Vagina (tissue), 2 donors: ENCODE measurements at regions not wholly inside any gene's neighbourhood (a gene's known extent, or its start where the extent isn't known, plus 50 kb on each side); places are given as distances from the start of the nearest gene placed in this dataset.

Source experiments
- DNase-seq, 2 donors: peaks; one replicate each; pipeline ENCODE4 v3.0.0-alpha.2; 2017; ENCODE audit errors: extremely low spot score in 2 of 2
- H3K27ac ChIP-seq: fragments of 200-600 bp; sonication (generic); one replicate; pipeline ENCODE4 v1.5.1; 2019
- H3K27me3 ChIP-seq: fragments of 200-600 bp; sonication (generic); one replicate; pipeline ENCODE4 v1.5.1; 2019
- H3K36me3 ChIP-seq, 2 donors: fragments of 200-600 bp; sonication (generic); one replicate each; pipeline ENCODE4 v1.5.1; 2017 to 2019
- H3K4me1 ChIP-seq: fragments of 200-600 bp; sonication (generic); one replicate; pipeline ENCODE4 v1.5.1; 2019
- H3K4me3 ChIP-seq, 2 donors: fragments of 200-600 bp; sonication (generic); 1 replicate in 1 of 2; 2 replicates in 1 of 2; pipeline ENCODE4 v1.5.1; 2016 to 2019
- H3K9me3 ChIP-seq: fragments of 200-600 bp; sonication (generic); one replicate; pipeline ENCODE4 v1.5.1; 2019
- CTCF ChIP-seq, 3 experiments: fragments of 450-650 bp in 2 of 3; fragments of 200-600 bp in 1 of 3; sonication (generic) in 1 of 3; IDR thresholded peaks; one replicate each; pipeline ENCODE4 v1.5.1; 2017 to 2019; ENCODE audit warnings: antibody characterized with exemption in 3 of 3, mild to moderate bottlenecking in 2 of 3, moderate library complexity in 2 of 3
- POLR2A ChIP-seq, 2 donors: fragments of 450-650 bp; IDR thresholded peaks; one replicate each; pipeline ENCODE4 v1.6.1; 2017; ENCODE audit warnings: antibody characterized with exemption in 2 of 2, mild to moderate bottlenecking in 2 of 2, moderate library complexity in 2 of 2
- POLR2AphosphoS5 ChIP-seq, 2 donors: sonication (generic); formaldehyde crosslinking; IDR thresholded peaks; one replicate each; pipeline ENCODE4 v1.9.0; 2017; ENCODE audit warnings: antibody characterized with exemption in 2 of 2, mild to moderate bottlenecking in 2 of 2, low read depth in 1 of 2; ENCODE audit not compliant: insufficient read depth in 1 of 2
- intact Hi-C: fragments of 100-400 bp; cut with DNase I; formaldehyde crosslinking; loops from one replicate; pipeline ENCODE4 v1.15.1; 2023

GRCh38 chr18:29301048-29301447 is 1124.1 kb upstream of the CDH2 start:
- H3K4me1 ChIP-seq, result no peaks in the 10 kb centered on the region
- no peak overlapping the region for H3K4me3 ChIP-seq
- H3K36me3 ChIP-seq, result no peaks in the 10 kb centered on the region
- TF ChIP-seq POLR2A (IDR thresholded peaks at IDR 0.05), result no peak
- no peak for TF ChIP-seq CTCF (IDR thresholded peaks at IDR 0.05)
- TF ChIP-seq POLR2AphosphoS5 (IDR thresholded peaks at IDR 0.05; ENCODE audit: insufficient read depth in 1 of 2, low read depth in 1 of 2), result no peak
- intact Hi-C loops, result no loop called here
- no peak for DNase-seq
- H3K27ac ChIP-seq, result no peak overlapping the region
- H3K27me3 ChIP-seq, result no peaks in the 10 kb centered on the region
- H3K9me3 ChIP-seq, result no peaks in the 10 kb centered on the region

GRCh38 chr18:29285471-29285870 is 1108.5 kb upstream of the CDH2 start:
- Histone ChIP-seq H3K27me3 (no peaks in the 10 kb centered on the region), H3K36me3 (no peaks in the 10 kb centered on the region), H3K4me3 (no peak overlapping the region), H3K27ac (no peak overlapping the region), H3K9me3 (no peaks in the 10 kb centered on the region), H3K4me1 (no peaks in the 10 kb centered on the region)
- TF ChIP-seq CTCF (IDR thresholded peaks at IDR 0.05) (no peak), POLR2AphosphoS5 (IDR thresholded peaks at IDR 0.05; ENCODE audit: insufficient read depth in 1 of 2, low read depth in 1 of 2) (no peak)
- intact Hi-C loops, result no loop called here
- no peak for DNase-seq

GRCh38 chr18:29271501-29271900 is 1094.6 kb upstream of the CDH2 start:
- DNase-seq, result no peak
- Histone ChIP-seq H3K4me3 (no peak overlapping the region), H3K27ac (no peak overlapping the region), H3K4me1 (no peaks in the 10 kb centered on the region), H3K36me3 (no peaks in the 10 kb centered on the region), H3K9me3 (no peaks in the 10 kb centered on the region), H3K27me3 (no peaks in the 10 kb centered on the region)
- intact Hi-C loops, result no loop called here
- TF ChIP-seq CTCF (IDR thresholded peaks at IDR 0.05) (no peak), POLR2AphosphoS5 (IDR thresholded peaks at IDR 0.05; ENCODE audit: insufficient read depth in 1 of 2, low read depth in 1 of 2) (no peak)

- no peak for TF ChIP-seq CTCF (IDR thresholded peaks at IDR 0.05)
- no peak for TF ChIP-seq POLR2AphosphoS5 (IDR thresholded peaks at IDR 0.05; ENCODE audit: insufficient read depth in 1 of 2, low read depth in 1 of 2)
- TF ChIP-seq POLR2A (IDR thresholded peaks at IDR 0.05), result no peak
- no peak for DNase-seq
- Histone ChIP-seq H3K4me1 (no peaks in the 10 kb centered on the region), H3K36me3 (no peaks in the 10 kb centered on the region), H3K4me3 (no peak overlapping the region), H3K9me3 (no peaks in the 10 kb centered on the region), H3K27me3 (no peaks in the 10 kb centered on the region), H3K27ac (no peak overlapping the region)
- intact Hi-C loops, result no loop called here
Observed at GRCh38 chr18:29259838-29260237, 1082.9 kb upstream of the CDH2 start.

DNA sequence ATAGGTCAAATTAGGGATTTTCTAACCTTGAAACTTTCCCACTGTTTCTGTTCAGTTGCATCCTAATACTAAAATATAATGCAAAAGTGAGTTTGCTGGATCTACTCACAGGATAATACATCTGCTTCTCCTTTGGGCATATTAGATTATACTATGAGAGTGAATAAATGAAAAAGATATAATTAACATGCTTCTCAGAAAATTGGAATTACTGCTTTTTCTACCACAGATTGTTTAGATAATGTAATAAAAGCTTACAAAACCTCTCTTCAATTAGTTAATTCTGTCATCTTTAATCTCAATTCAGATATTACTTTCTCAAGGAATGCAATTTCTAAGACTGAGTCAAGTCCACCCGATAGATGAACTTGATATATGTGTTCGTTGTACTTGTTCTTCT is 1077.2 kb upstream of the CDH2 start:
- no peaks in the 10 kb centered on the region for H3K27me3 ChIP-seq
- H3K4me3 ChIP-seq, result no peak overlapping the region
- TF ChIP-seq POLR2AphosphoS5 (IDR thresholded peaks at IDR 0.05; ENCODE audit: insufficient read depth in 1 of 2, low read depth in 1 of 2) (no peak), CTCF (IDR thresholded peaks at IDR 0.05) (no peak), POLR2A (IDR thresholded peaks at IDR 0.05) (no peak)
- H3K9me3 ChIP-seq, result no peaks in the 10 kb centered on the region
- intact Hi-C loops, result no loop called here
- DNase-seq, result no peak
- H3K4me1 ChIP-seq, result no peaks in the 10 kb centered on the region
- H3K27ac ChIP-seq, result no peak overlapping the region
- H3K36me3 ChIP-seq, result no peaks in the 10 kb centered on the region
